CD14-positive monocyte (primary cell): ENCODE measurements at regions not wholly inside any gene's neighbourhood (a gene's known extent, or its start where the extent isn't known, plus 50 kb on each side); places are given as distances from the start of the nearest gene placed in this dataset.

Source experiments
- DNase-seq, 3 donors: peaks; one replicate each; pipeline ENCODE4 v3.0.0-alpha.2; 2011 to 2022
- H2AFZ ChIP-seq: 2 replicates; pipeline ENCODE4 v1.6.0; 2012; ENCODE audit warnings: mild to moderate bottlenecking, low read depth, low read length, inconsistent platforms; ENCODE audit not compliant: insufficient read depth, poor library complexity, severe bottlenecking
- H3K27ac ChIP-seq, 2 donors: 1 replicate in 1 of 2; 2 replicates in 1 of 2; pipeline ENCODE4 v1.5.1; 2012 to 2013; ENCODE audit warnings: low read length in 2 of 2, control low read depth in 1 of 2, inconsistent platforms in 1 of 2, low read depth in 1 of 2, mild to moderate bottlenecking in 1 of 2
- H3K27me3 ChIP-seq, 2 donors: one replicate each; pipeline versions ENCODE4 v1.6.0 to v1.6.1; 2011 to 2013; ENCODE audit warnings: low read length in 2 of 2; ENCODE audit not compliant: control insufficient read depth in 2 of 2, insufficient read depth in 2 of 2
- H3K36me3 ChIP-seq, 2 donors: replicated peaks in 1 of 2; 1 replicate in 1 of 2; 2 replicates in 1 of 2; pipeline versions ENCODE4 v1.5.1 to v1.6.1; 2012 to 2013; ENCODE audit warnings: low read length in 2 of 2, control low read depth in 1 of 2, inconsistent platforms in 1 of 2, mild to moderate bottlenecking in 1 of 2; ENCODE audit not compliant: insufficient read depth in 2 of 2, control insufficient read depth in 1 of 2
- H3K4me1 ChIP-seq, 2 donors: 1 replicate in 1 of 2; 2 replicates in 1 of 2; pipeline versions ENCODE4 v1.5.1 to v1.6.1; 2012 to 2013; ENCODE audit warnings: low read length in 2 of 2, control low read depth in 1 of 2, inconsistent platforms in 1 of 2, mild to moderate bottlenecking in 1 of 2, moderate library complexity in 1 of 2; ENCODE audit not compliant: insufficient read depth in 2 of 2, control insufficient read depth in 1 of 2
- H3K4me2 ChIP-seq: replicated peaks from 2 replicates; pipeline ENCODE3; 2012; ENCODE audit warnings: low read length, moderate library complexity, mild to moderate bottlenecking; ENCODE audit not compliant: poor library complexity, severe bottlenecking; ENCODE audit errors: extremely low read depth
- H3K4me3 ChIP-seq, 3 experiments: fragments of 200-600 bp in 1 of 3; sonication (generic) in 1 of 3; replicated peaks in 1 of 3; 1 replicate in 2 of 3; 2 replicates in 1 of 3; pipeline ENCODE4 v1.5.1; 2011 to 2013; ENCODE audit warnings: low read length in 3 of 3, mild to moderate bottlenecking in 3 of 3, control low read depth in 2 of 3, low read depth in 2 of 3, inconsistent platforms in 1 of 3, moderate library complexity in 1 of 3
- H3K79me2 ChIP-seq: 2 replicates; pipeline ENCODE4 v1.6.0; 2012; ENCODE audit warnings: mild to moderate bottlenecking, control low read depth, inconsistent platforms, low read length, moderate library complexity; ENCODE audit not compliant: insufficient read depth
- H3K9ac ChIP-seq: 2 replicates; pipeline ENCODE4 v1.6.0; 2017; ENCODE audit warnings: low read length, mild to moderate bottlenecking; ENCODE audit not compliant: insufficient read depth, poor library complexity, severe bottlenecking
- H3K9me3 ChIP-seq, 2 donors: replicated peaks in 1 of 2; 1 replicate in 1 of 2; 2 replicates in 1 of 2; pipeline versions ENCODE4 v1.5.1 to v1.6.1; 2012 to 2013; ENCODE audit warnings: low read length in 2 of 2, control low read depth in 1 of 2; ENCODE audit not compliant: control insufficient read depth in 1 of 2, insufficient read depth in 1 of 2
- H4K20me1 ChIP-seq: 2 replicates; pipeline ENCODE4 v1.6.0; 2012; ENCODE audit warnings: mild to moderate bottlenecking, low read length, control low read depth, moderate library complexity; ENCODE audit not compliant: insufficient read depth
- H3K27ac Mint-ChIP-seq, 7 donors: one replicate each; pipeline ENCODE4 v1.8.0; 2020; ENCODE audit warnings: mild to moderate bottlenecking in 7 of 7, mixed read lengths in 7 of 7, moderate library complexity in 6 of 7, inconsistent platforms in 2 of 7
- H3K27me3 Mint-ChIP-seq, 3 donors: one replicate each; pipeline ENCODE4 v1.8.0; 2021 to 2022; ENCODE audit warnings: low read depth in 3 of 3, mild to moderate bottlenecking in 3 of 3, mixed read lengths in 3 of 3, moderate library complexity in 3 of 3, inconsistent platforms in 1 of 3
- H3K36me3 Mint-ChIP-seq, 2 donors: one replicate each; pipeline ENCODE4 v1.8.0; 2020; ENCODE audit warnings: mixed read lengths in 2 of 2, inconsistent platforms in 1 of 2, mild to moderate bottlenecking in 1 of 2
- H3K4me1 Mint-ChIP-seq: one replicate; pipeline ENCODE4 v1.8.0; 2020; ENCODE audit warnings: mild to moderate bottlenecking, mixed read lengths
- H3K4me3 Mint-ChIP-seq, 2 donors: one replicate each; pipeline ENCODE4 v1.8.0; 2020; ENCODE audit warnings: mild to moderate bottlenecking in 2 of 2, mixed read lengths in 2 of 2, moderate library complexity in 1 of 2
- H3K9me3 Mint-ChIP-seq, 7 donors: one replicate each; pipeline ENCODE4 v1.8.0; 2020 to 2022; ENCODE audit warnings: mixed read lengths in 7 of 7, mild to moderate bottlenecking in 6 of 7, moderate library complexity in 6 of 7, inconsistent platforms in 2 of 7
- WGBS: methylation state at CpG from one replicate; pipeline ENCODE4 v1.1.5; 2013; ENCODE audit warnings: missing lambda C conversion rate; ENCODE audit not compliant: insufficient coverage; 5-methylcytosine and 5-hydroxymethylcytosine counted together
- intact Hi-C, 2 donors: fragments of 100-400 bp; cut with micrococcal nuclease; formaldehyde crosslinking; loops; one replicate each; pipeline versions ENCODE4 v1.15.0 to v1.15.1; 2023
- TF ChIP-seq, protein P1 (sequence below): fragments of 200-600 bp; IDR thresholded peaks from one replicate; pipeline ENCODE4 v1.8.0; 2022; ENCODE audit warnings: antibody characterized with exemption, mild to moderate bottlenecking

GRCh38 chr5:107271682-107272350, 398.9 kb downstream of the EFNA5 start:
- Histone ChIP-seq H3K9ac (no peak overlapping the region), H3K27ac (no peak overlapping the region)
- intact Hi-C loops: no loop called here

GRCh38 chr5:107270561-107270960, 400.2 kb downstream of the EFNA5 start:
- TF ChIP-seq, protein P1, sequence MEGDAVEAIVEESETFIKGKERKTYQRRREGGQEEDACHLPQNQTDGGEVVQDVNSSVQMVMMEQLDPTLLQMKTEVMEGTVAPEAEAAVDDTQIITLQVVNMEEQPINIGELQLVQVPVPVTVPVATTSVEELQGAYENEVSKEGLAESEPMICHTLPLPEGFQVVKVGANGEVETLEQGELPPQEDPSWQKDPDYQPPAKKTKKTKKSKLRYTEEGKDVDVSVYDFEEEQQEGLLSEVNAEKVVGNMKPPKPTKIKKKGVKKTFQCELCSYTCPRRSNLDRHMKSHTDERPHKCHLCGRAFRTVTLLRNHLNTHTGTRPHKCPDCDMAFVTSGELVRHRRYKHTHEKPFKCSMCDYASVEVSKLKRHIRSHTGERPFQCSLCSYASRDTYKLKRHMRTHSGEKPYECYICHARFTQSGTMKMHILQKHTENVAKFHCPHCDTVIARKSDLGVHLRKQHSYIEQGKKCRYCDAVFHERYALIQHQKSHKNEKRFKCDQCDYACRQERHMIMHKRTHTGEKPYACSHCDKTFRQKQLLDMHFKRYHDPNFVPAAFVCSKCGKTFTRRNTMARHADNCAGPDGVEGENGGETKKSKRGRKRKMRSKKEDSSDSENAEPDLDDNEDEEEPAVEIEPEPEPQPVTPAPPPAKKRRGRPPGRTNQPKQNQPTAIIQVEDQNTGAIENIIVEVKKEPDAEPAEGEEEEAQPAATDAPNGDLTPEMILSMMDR: no peak
- Mint-ChIP-seq H3K9me3 (peaks cover 0 to 1% (median 0%) of the 10 kb centered on the region in 7 donors), H3K4me1 (no peaks in the 10 kb centered on the region), H3K27me3 (peaks cover 0 to 2% (median 0%) of the 10 kb centered on the region in 3 donors), H3K4me3 (no peak overlapping the region), H3K36me3 (no peaks in the 10 kb centered on the region), H3K27ac (no peak overlapping the region)
- Histone ChIP-seq H3K4me1 (no peaks in the 10 kb centered on the region), H3K9ac (no peak overlapping the region), H3K4me3 (no peak overlapping the region), H4K20me1 (no peaks in the 10 kb centered on the region), H3K9me3 (no peaks in the 10 kb centered on the region), H3K27ac (no peak overlapping the region), H2AFZ (no peak overlapping the region), H3K36me3 (no peaks in the 10 kb centered on the region), H3K4me2 (no peak overlapping the region), H3K79me2 (no peaks in the 10 kb centered on the region), H3K27me3 (no peaks in the 10 kb centered on the region)
- DNase-seq: no peak
- intact Hi-C loops: no loop called here
- no CpG with 5 or more reads among the region's 1 CpG for WGBS

More at GRCh38 chr5:107271682-107272350, 398.9 kb downstream of the EFNA5 start:
- no peak overlapping the region for H3K4me2 ChIP-seq
- TF ChIP-seq, protein P1: no peak
- H3K4me3 ChIP-seq: no peak overlapping the region
- no peak for DNase-seq
- no peaks in the 10 kb centered on the region for H4K20me1 ChIP-seq
- no peaks in the 10 kb centered on the region for H3K79me2 ChIP-seq
- H3K27ac Mint-ChIP-seq: no peak overlapping the region
- no peaks in the 10 kb centered on the region for H3K27me3 ChIP-seq
- no peaks in the 10 kb centered on the region for H3K4me1 ChIP-seq
- peaks cover 0 to 2% (median 0%) of the 10 kb centered on the region in 3 donors for H3K27me3 Mint-ChIP-seq
- no peaks in the 10 kb centered on the region for H3K36me3 ChIP-seq
- no peak overlapping the region for H3K4me3 Mint-ChIP-seq
- peaks cover 0 to 2% (median 0%) of the 10 kb centered on the region in 7 donors for H3K9me3 Mint-ChIP-seq
- no CpG with 5 or more reads among the region's 1 CpG for WGBS
- H3K36me3 Mint-ChIP-seq: no peaks in the 10 kb centered on the region
- H3K4me1 Mint-ChIP-seq: no peaks in the 10 kb centered on the region
- no peaks in the 10 kb centered on the region for H3K9me3 ChIP-seq
- no peak overlapping the region for H2AFZ ChIP-seq
